Panc1 (cell line): ENCODE measurements at regions not wholly inside any gene's neighbourhood (a gene's known extent, or its start where the extent isn't known, plus 50 kb on each side); places are given as distances from the start of the nearest gene placed in this dataset.

Experiments
- ATAC-seq: fragments of 200-7000 bp; cut with Tn5 transposase; 2 replicates; pipeline ENCODE4 v1.9.1; 2020; ENCODE audit warnings: mild to moderate bottlenecking, moderate library complexity
- BruUV-seq: library from RNA; stranded (reverse); fragments of 400-500 nt; replicated peaks from 2 replicates; lab custom pipeline; 2021; lab: Mats Ljungman, UMichigan
- CTCF ChIA-PET: fragments of 300-600 bp; sonication (Branson Sonifier 250); formaldehyde crosslinking; loops from one replicate; lab custom pipeline; 2022; ENCODE audit warnings: antibody characterized with exemption; lab: Charles Lee
- POLR2A ChIA-PET: fragments of 300-600 bp; sonication (Branson Sonifier 250); formaldehyde crosslinking; loops from one replicate; lab custom pipeline; 2022; ENCODE audit warnings: antibody characterized with exemption; lab: Charles Lee
- DNase-seq: peaks from one replicate; pipeline ENCODE4 v3.0.0-alpha.2; 2010; ENCODE audit warnings: low read depth, low spot score
- H3K27ac ChIP-seq: 2 replicates; pipeline ENCODE4 v1.5.1; 2011; ENCODE audit warnings: mild to moderate bottlenecking, low read length, inconsistent platforms
- H3K27me3 ChIP-seq: fragments of 200-500 bp; sonication (Bioruptor generic); 2 replicates; pipeline ENCODE4 v1.6.0; 2014; ENCODE audit warnings: low read length, inconsistent platforms; ENCODE audit not compliant: control insufficient read depth, insufficient read depth
- H3K36me3 ChIP-seq: fragments of 200-500 bp; sonication (Bioruptor generic); 2 replicates; pipeline ENCODE4 v1.5.1; 2014; ENCODE audit warnings: inconsistent platforms, mild to moderate bottlenecking, low read length, moderate library complexity; ENCODE audit not compliant: control insufficient read depth, insufficient read depth
- H3K4me1 ChIP-seq: 2 replicates; pipeline ENCODE4 v1.5.1; 2011; ENCODE audit warnings: inconsistent platforms, mild to moderate bottlenecking, low read length, moderate library complexity; ENCODE audit not compliant: control insufficient read depth, insufficient read depth
- H3K4me3 ChIP-seq, 2 experiments: 2 replicates each; pipeline ENCODE4 v1.5.1; 2011 to 2012; ENCODE audit warnings: low read depth in 2 of 2, low read length in 2 of 2, mild to moderate bottlenecking in 2 of 2, inconsistent platforms in 1 of 2, moderate library complexity in 1 of 2
- H3K9me3 ChIP-seq: fragments of 200-500 bp; sonication (Bioruptor generic); 2 replicates; pipeline ENCODE4 v1.5.1; 2014; ENCODE audit warnings: low read depth, mild to moderate bottlenecking, inconsistent platforms, low read length, moderate library complexity; ENCODE audit not compliant: control insufficient read depth, insufficient read depth
- CTCF ChIP-seq: fragments of 450-650 bp; IDR thresholded peaks from 2 replicates; pipeline ENCODE4 v1.5.1; 2017; ENCODE audit warnings: mild to moderate bottlenecking
- POLR2AphosphoS5 ChIP-seq: IDR thresholded peaks from 2 replicates; pipeline ENCODE4 v1.6.1; 2012; ENCODE audit warnings: mild to moderate bottlenecking, low read depth, low read length, moderate library complexity
- REST ChIP-seq, 2 experiments: IDR thresholded peaks; 2 replicates each; pipeline ENCODE4 v1.6.1; 2011 to 2012; ENCODE audit warnings: low read depth in 2 of 2, control low read depth in 1 of 2, low read length in 1 of 2, mild to moderate bottlenecking in 1 of 2, moderate library complexity in 1 of 2; ENCODE audit not compliant: insufficient read depth in 1 of 2
- SIN3A ChIP-seq: IDR thresholded peaks from 2 replicates; pipeline ENCODE4 v1.6.1; 2012; ENCODE audit warnings: low read depth, mild to moderate bottlenecking, low read length, moderate library complexity, borderline replicate concordance; ENCODE audit not compliant: insufficient read depth
- TCF7L2 ChIP-seq: IDR thresholded peaks from 2 replicates; pipeline ENCODE4 v1.6.1; 2011; ENCODE audit warnings: mild to moderate bottlenecking, low read depth, low read length, inconsistent platforms
- in situ Hi-C: cut with HindIII; loops from 2 replicates; pipeline ENCODE4 v1.10.0; 2016; ENCODE audit warnings: low sequenced_read_pairs, low pct_unique_long_range_greater_than_20kb
- intact Hi-C: fragments of 100-400 bp; cut with micrococcal nuclease; formaldehyde crosslinking; loops from one replicate; pipeline ENCODE4 v1.10.0; 2022; ENCODE audit not compliant: unreplicated experiment

GRCh38 chr2:122135021-122135937, 379.8 kb downstream of the TSN start:
- Histone ChIP-seq H3K27ac (no peak overlapping the region), H3K4me3 (no peak overlapping the region), H3K4me1 (no peaks in the 10 kb centered on the region), H3K36me3 (no peaks in the 10 kb centered on the region), H3K27me3 (no peaks in the 10 kb centered on the region), H3K9me3 (no peaks in the 10 kb centered on the region)
- no peak for ATAC-seq
- in situ Hi-C loops (no loop called here), intact Hi-C loops (loop anchor here (10.0 kb wide), 1 partner anchor 160 kb away; no protein-coding TSS in a partner anchor)
- TF ChIP-seq CTCF (no peak), SIN3A (no peak), POLR2AphosphoS5 (no peak), REST (IDR thresholded peaks at IDR 0.05; ENCODE audit: insufficient read depth in 1 of 2, low read depth in 2 of 2, low read length in 1 of 2) (no peak), TCF7L2 (no peak)
- BruUV-seq = no TSS peak
- no peak for DNase-seq
- CTCF ChIA-PET = no interaction called here
- POLR2A ChIA-PET = no interaction called here

GRCh38 chr2:122136056-122136455, 380.6 kb downstream of the TSN start:
- Histone ChIP-seq H3K9me3 (no peaks in the 10 kb centered on the region), H3K27me3 (no peaks in the 10 kb centered on the region), H3K4me3 (no peak overlapping the region), H3K36me3 (no peaks in the 10 kb centered on the region), H3K4me1 (no peaks in the 10 kb centered on the region), H3K27ac (no peak overlapping the region)
- DNase-seq (peak; percentile 4), ATAC-seq (peak; percentile 80; the same call in 1 of the 2 replicates)
- in situ Hi-C loops = no loop called here
- ChIA-PET POLR2A (no interaction called here), CTCF (no interaction called here)
- intact Hi-C loops = loop anchor here (10.0 kb wide), 1 partner anchor 161 kb away; no protein-coding TSS in a partner anchor
- no TSS peak for BruUV-seq
- TF ChIP-seq CTCF (peak; percentile 75), REST (IDR thresholded peaks at IDR 0.05; ENCODE audit: insufficient read depth in 1 of 2, low read depth in 2 of 2, low read length in 1 of 2) (no peak)
